GM06990 (cell line): ENCODE measurements at regions not wholly inside any gene's neighbourhood (a gene's known extent, or its start where the extent isn't known, plus 50 kb on each side); places are given as distances from the start of the nearest gene placed in this dataset.

Experiments
- DNase-seq: peaks from one replicate; pipeline ENCODE4 v3.0.0-alpha.2; 2011; ENCODE audit not compliant: insufficient read length; ENCODE audit errors: extremely low read depth
- H3K27me3 ChIP-seq: replicated peaks from 2 replicates; pipeline ENCODE4 v1.6.0; 2011; ENCODE audit warnings: low read length; ENCODE audit not compliant: control insufficient read depth, insufficient read depth
- H3K36me3 ChIP-seq: 2 replicates; pipeline ENCODE4 v1.5.1; 2011; ENCODE audit warnings: low read length; ENCODE audit not compliant: control insufficient read depth, insufficient read depth
- H3K4me3 ChIP-seq: replicated peaks from 2 replicates; pipeline ENCODE4 v1.5.1; 2011; ENCODE audit warnings: low read depth, mild to moderate bottlenecking, control low read depth, low read length
- CTCF ChIP-seq: IDR thresholded peaks from 2 replicates; pipeline ENCODE4 v1.5.1; 2011; ENCODE audit warnings: low read length, control low read depth, mild to moderate bottlenecking, inconsistent platforms; ENCODE audit not compliant: insufficient read depth, poor library complexity, severe bottlenecking

GRCh38 chr4:77437079-77437478, 168.5 kb upstream of the CXCL13 start:
- no peaks in the 10 kb centered on the region for H3K36me3 ChIP-seq
- H3K27me3 ChIP-seq: no peaks in the 10 kb centered on the region
- TF ChIP-seq CTCF: no peak
- DNase-seq: no peak
- no peak overlapping the region for H3K4me3 ChIP-seq

DNA sequence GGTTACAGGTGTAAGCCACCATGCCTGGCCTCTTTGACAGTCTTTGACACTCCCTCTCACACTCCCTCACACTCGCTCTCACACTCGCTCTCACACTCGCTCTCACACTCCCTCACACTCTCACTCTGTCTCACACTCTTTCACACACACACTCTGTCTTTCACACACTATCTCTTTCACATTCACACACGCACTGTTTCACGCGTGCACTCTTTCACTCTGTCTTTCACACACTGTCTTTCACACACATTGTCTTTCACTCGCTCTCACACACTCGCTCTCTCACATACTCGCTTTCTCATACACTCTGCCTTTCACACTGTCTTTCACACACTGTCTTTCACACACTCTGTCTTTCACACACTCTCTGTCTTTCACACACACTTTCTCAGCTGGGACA, 167.1 kb upstream of the CXCL13 start:
- Histone ChIP-seq H3K27me3 (no peaks in the 10 kb centered on the region), H3K36me3 (no peaks in the 10 kb centered on the region), H3K4me3 (no peak overlapping the region)
- no peak for TF ChIP-seq CTCF
- DNase-seq: no peak

- Histone ChIP-seq H3K4me3 (no peak overlapping the region), H3K27me3 (no peaks in the 10 kb centered on the region), H3K36me3 (no peaks in the 10 kb centered on the region)
- DNase-seq: no peak
- TF ChIP-seq CTCF: no peak
These were observed 161.7 kb upstream of the CXCL13 start for GRCh38 chr4:77443941-77444340.

DNA sequence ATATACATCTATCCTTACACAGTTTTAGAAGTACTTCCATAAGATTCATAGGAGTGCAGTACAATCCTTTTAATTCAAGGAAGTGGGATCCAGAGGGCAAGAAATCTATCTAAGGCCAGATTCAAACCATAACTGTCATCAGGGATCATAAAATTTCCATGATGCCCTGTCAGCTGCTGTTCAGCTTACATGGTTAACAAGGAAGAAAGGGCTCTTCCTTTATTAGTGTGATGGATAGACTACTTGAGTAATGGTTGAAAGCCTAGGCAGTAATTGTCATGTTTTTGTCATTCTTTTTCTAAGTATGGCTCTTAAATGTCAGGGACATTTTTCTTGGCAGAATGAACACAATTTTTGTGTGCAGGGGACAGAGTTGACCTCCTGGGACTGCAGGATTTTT, 159.8 kb upstream of the CXCL13 start:
- no peak for DNase-seq
- Histone ChIP-seq H3K4me3 (no peak overlapping the region), H3K36me3 (no peaks in the 10 kb centered on the region), H3K27me3 (no peaks in the 10 kb centered on the region)
- TF ChIP-seq CTCF: no peak

DNA sequence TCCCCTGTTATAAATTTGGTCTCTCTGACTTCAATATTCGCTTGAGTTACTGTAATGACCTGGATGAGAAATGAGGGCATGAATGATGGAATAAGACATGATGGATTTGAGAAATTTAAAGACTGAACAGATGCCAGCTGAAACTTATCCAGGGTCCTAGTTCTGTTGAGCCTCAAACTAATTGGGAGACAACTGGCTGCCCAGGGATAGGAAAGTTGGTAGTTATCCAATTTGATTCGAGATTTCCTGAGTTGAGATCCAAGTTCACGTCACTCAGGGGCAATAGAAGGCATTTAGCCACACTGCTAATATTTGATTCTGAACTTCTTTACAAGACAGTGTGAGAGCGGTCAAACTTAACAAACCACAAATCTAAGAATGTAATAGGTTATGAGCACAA, 159.0 kb upstream of the CXCL13 start:
- TF ChIP-seq CTCF: no peak
- Histone ChIP-seq H3K36me3 (no peaks in the 10 kb centered on the region), H3K27me3 (no peaks in the 10 kb centered on the region), H3K4me3 (no peak overlapping the region)
- no peak for DNase-seq

DNA sequence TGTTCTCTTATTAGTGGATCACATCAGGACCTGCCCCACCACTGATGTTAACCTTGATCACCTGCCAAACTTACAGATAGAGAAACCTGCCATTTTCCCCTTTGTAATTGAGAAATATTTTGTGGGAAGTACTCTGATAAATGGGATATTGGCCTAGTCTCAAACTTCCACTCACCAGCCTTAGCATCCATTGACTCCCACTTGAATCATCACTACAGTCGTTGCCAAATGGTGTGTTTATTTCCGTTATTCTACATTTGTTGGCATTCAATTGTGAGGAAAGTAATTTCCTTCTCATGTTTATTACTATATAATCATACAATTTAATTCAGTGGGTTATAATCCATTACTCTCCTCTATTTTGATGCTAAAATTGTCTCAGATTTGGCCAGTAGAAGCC, 156.4 kb upstream of the CXCL13 start:
- Histone ChIP-seq H3K27me3 (no peaks in the 10 kb centered on the region), H3K36me3 (no peaks in the 10 kb centered on the region), H3K4me3 (no peak overlapping the region)
- no peak for TF ChIP-seq CTCF
- DNase-seq: no peak
